ENCODE measurements at regions not wholly inside any gene's neighbourhood (a gene's known extent, or its start where the extent isn't known, plus 50 kb on each side); places are given as distances from the start of the nearest gene placed in this dataset.

DNA sequence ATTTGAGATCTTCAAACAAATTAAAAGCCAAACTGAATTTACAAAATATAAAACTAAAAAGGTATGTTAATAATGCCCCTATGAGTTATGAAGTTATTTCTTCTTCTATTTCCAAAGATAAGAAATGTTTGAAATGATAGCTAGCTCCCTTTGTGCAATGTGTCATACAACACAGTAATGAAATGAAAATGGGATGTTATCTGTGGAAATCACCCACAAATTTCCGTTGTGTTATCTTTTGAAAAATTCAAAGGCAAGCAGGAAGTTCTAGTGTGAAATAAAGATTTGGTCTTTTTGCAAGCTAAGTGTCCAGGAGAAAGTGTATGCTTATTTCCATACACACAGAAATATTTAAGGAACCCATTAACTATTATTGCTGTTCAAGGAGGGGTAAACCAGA, 375.3 kb upstream of the PRR16 start:
- TF ChIP-seq, protein P1, sequence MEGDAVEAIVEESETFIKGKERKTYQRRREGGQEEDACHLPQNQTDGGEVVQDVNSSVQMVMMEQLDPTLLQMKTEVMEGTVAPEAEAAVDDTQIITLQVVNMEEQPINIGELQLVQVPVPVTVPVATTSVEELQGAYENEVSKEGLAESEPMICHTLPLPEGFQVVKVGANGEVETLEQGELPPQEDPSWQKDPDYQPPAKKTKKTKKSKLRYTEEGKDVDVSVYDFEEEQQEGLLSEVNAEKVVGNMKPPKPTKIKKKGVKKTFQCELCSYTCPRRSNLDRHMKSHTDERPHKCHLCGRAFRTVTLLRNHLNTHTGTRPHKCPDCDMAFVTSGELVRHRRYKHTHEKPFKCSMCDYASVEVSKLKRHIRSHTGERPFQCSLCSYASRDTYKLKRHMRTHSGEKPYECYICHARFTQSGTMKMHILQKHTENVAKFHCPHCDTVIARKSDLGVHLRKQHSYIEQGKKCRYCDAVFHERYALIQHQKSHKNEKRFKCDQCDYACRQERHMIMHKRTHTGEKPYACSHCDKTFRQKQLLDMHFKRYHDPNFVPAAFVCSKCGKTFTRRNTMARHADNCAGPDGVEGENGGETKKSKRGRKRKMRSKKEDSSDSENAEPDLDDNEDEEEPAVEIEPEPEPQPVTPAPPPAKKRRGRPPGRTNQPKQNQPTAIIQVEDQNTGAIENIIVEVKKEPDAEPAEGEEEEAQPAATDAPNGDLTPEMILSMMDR (IDR thresholded peaks at IDR 0.05), result no peak
- no peak for TF ChIP-seq POLR2A (IDR thresholded peaks at IDR 0.05)
- TF ChIP-seq POLR2AphosphoS5 (IDR thresholded peaks at IDR 0.05), result no peak
